ENCODE measurements at regions not wholly inside any gene's neighbourhood (a gene's known extent, or its start where the extent isn't known, plus 50 kb on each side); places are given as distances from the start of the nearest gene placed in this dataset.

DNA sequence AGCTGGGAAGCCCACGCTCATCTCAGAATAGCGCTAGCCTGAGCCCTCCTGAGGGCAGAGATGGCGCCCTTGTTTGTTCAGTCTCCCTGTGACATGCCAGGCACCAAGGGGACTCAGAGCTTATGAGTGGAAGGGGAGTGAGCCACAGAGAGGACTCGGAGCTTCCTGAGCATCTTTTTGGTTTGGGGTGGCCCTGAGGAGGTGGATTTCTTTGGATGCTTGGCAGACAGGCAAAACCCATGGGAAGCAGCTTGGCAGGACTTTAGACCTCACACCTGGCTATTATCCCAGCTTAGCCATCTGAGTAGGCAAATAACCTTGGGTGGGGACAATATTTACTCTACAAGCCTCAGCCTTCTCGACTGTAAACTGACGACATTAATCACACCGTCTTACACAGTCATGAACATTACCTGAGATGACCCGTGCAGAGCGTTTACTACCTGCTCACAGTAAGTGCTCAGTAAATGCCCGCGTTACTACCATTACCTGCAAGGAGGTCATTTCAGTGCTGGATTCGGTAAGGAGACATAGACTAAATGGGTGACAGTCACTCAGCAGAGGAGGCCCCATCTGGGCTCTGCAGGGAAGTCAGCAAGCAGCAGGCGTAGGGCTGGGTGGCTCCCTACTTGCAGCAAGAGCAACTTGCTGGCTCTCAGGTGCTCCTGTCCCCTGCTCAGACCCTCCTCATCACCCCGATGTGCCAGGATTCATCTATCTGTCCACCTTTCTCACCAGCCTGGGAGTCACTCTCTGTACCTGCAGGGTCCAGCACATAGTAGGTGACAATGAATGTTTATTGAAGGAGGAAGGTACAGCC lies 54.9 kb downstream of the KLHDC7A start:
- Histone ChIP-seq H3K27me3 (no peaks in the 10 kb centered on the region), H3K27ac (no peak overlapping the region), H3K36me3 (no peaks in the 10 kb centered on the region), H3K4me3 (no peak overlapping the region), H3K9me3 (no peaks in the 10 kb centered on the region), H3K4me1 (no peaks in the 10 kb centered on the region)
- intact Hi-C loops (cut with DNase I) = no loop called here
- peak in 1 of 3 donors; percentile 12 for DNase-seq
- 44% methylated on average over 7 of the region's 14 CpGs for WGBS (ENCODE audit: insufficient coverage, low coverage, low lambda C conversion rate, missing lambda C conversion rate)
- TF ChIP-seq, protein P1, sequence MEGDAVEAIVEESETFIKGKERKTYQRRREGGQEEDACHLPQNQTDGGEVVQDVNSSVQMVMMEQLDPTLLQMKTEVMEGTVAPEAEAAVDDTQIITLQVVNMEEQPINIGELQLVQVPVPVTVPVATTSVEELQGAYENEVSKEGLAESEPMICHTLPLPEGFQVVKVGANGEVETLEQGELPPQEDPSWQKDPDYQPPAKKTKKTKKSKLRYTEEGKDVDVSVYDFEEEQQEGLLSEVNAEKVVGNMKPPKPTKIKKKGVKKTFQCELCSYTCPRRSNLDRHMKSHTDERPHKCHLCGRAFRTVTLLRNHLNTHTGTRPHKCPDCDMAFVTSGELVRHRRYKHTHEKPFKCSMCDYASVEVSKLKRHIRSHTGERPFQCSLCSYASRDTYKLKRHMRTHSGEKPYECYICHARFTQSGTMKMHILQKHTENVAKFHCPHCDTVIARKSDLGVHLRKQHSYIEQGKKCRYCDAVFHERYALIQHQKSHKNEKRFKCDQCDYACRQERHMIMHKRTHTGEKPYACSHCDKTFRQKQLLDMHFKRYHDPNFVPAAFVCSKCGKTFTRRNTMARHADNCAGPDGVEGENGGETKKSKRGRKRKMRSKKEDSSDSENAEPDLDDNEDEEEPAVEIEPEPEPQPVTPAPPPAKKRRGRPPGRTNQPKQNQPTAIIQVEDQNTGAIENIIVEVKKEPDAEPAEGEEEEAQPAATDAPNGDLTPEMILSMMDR (IDR thresholded peaks at IDR 0.05) = no peak
- TF ChIP-seq POLR2A (IDR thresholded peaks at IDR 0.05) = no peak
- ATAC-seq = peak in 3 of 4 donors; percentile 17 to 47 (median 17)

DNA sequence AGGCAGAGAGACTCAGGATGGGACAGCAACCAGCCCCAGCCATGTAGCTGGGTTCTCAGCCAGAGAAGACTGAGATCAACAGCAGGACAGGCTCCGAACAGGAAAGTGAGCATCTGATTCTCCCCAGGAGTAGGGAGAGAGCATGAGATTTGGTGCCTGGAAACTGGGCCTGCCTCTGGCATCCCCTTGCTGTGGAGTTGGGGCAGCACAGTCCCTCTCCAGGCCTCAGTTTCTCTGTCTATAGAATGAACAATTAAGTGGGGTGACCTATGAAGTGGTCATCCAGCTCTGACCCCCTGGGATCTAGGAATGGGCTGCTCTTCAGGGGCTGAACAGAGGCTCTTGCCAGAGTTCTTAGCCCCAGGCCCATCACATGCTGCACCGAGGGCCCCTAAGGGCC lies 55.6 kb downstream of the KLHDC7A start:
- Histone ChIP-seq H3K27ac (no peak overlapping the region), H3K9me3 (no peaks in the 10 kb centered on the region), H3K36me3 (no peaks in the 10 kb centered on the region), H3K4me1 (no peaks in the 10 kb centered on the region), H3K27me3 (no peaks in the 10 kb centered on the region), H3K4me3 (no peak overlapping the region)
- intact Hi-C loops (cut with DNase I) = no loop called here
- TF ChIP-seq, protein P1 (IDR thresholded peaks at IDR 0.05) = no peak
- no peak for TF ChIP-seq POLR2A (IDR thresholded peaks at IDR 0.05)
- WGBS (ENCODE audit: insufficient coverage, low coverage, low lambda C conversion rate, missing lambda C conversion rate) = 33% methylated on average over 2 of the region's 2 CpGs
- ATAC-seq (no peak), DNase-seq (peak in 1 of 3 donors; percentile 19)

DNA sequence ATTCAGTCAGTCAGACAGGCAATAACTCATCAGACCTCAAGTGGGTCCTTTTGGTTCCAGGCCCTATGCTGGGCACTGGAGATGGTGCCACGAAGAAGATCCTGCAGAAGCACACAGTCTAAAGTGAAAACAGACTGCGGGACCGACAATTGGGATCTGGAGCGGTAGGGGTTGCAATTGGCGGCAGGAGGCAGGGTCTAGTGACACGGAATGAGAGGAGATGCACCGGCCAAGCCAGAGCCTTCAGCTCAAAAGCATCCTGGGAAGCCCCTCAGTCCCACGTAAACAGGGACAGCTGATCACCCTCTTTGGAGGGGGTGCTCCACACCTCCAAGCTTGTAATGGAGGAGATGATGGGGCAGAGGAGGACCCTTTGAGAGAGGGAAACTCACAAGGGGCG lies 56.2 kb downstream of the KLHDC7A start:
- TF ChIP-seq, protein P1 (IDR thresholded peaks at IDR 0.05) = no peak
- TF ChIP-seq POLR2A (IDR thresholded peaks at IDR 0.05) = no peak
- 71% methylated on average over 7 of the region's 9 CpGs for WGBS (ENCODE audit: insufficient coverage, low coverage, low lambda C conversion rate, missing lambda C conversion rate)
- ATAC-seq (no peak), DNase-seq (peak in 1 of 3 donors; percentile 23)
- H3K4me3 ChIP-seq = no peak overlapping the region
- no peaks in the 10 kb centered on the region for H3K36me3 ChIP-seq
- H3K4me1 ChIP-seq = no peaks in the 10 kb centered on the region
- no peaks in the 10 kb centered on the region for H3K9me3 ChIP-seq
- H3K27ac ChIP-seq = no peak overlapping the region
- no peaks in the 10 kb centered on the region for H3K27me3 ChIP-seq
- intact Hi-C loops (cut with DNase I) = no loop called here

DNA sequence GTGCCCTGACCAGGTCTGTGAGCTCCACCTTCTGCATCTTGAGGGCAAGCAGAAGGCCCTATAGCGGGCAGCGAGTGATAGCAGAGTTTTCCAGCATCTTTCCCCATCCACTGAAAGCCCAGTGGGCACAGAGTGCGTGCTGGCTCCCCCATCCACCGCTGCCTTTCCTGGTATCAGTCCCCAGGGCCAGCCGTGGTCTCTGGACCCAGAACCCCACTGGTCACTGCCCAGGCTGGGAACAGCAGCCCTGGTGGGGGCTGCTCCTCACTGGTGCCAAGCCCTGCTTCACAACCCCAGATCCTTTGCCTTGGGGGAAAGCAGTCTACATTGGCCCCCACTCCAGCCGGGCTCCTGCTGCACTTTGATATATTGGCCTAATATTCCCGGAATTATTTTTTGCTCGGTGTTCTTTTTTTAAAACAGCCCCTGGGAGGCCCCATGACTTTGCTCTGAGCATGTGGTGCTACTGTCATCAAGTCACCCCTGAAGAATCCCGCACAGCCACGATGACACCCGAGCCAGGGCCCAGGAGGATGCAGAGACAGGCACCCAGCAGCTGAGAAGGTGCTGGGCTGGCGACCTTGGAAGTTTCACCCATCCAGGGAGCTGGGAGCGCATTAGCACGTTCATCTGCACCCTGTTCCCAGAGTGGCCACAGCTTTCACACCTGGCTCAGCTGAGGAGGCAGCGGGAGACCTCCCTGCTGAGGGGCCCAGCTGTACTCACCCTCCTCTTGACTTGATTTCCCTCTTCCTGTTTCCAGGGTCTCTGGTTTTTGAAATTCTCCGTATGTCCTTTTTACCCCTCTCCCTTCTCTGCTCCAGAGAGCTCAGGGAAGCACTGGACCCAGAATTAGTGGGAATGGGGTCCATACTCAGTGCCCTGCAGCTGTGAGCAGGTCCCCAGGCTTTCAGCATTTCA lies 56.9 kb downstream of the KLHDC7A start:
- Histone ChIP-seq H3K9me3 (no peaks in the 10 kb centered on the region), H3K4me3 (no peak overlapping the region), H3K27ac (no peak overlapping the region), H3K27me3 (no peaks in the 10 kb centered on the region), H3K4me1 (no peaks in the 10 kb centered on the region), H3K36me3 (no peaks in the 10 kb centered on the region)
- DNase-seq = peak in 1 of 3 donors; percentile 25
- TF ChIP-seq, protein P1 (IDR thresholded peaks at IDR 0.05) = no peak
- no peak for TF ChIP-seq POLR2A (IDR thresholded peaks at IDR 0.05)
- 68% methylated on average over 10 of the region's 16 CpGs for WGBS (ENCODE audit: insufficient coverage, low coverage, low lambda C conversion rate, missing lambda C conversion rate)
- intact Hi-C loops (cut with DNase I) = no loop called here
- ATAC-seq = no peak
